HepG2 (cell line): ENCODE measurements at regions not wholly inside any gene's neighbourhood (a gene's known extent, or its start where the extent isn't known, plus 50 kb on each side); places are given as distances from the start of the nearest gene placed in this dataset.

Experiments
- ATF1 ChIP-seq: IDR thresholded peaks from 2 replicates; pipeline ENCODE4 v1.6.1; 2016; ENCODE audit warnings: mild to moderate bottlenecking, control low read depth
- ESRRA ChIP-seq: sonication (generic); formaldehyde crosslinking; IDR thresholded peaks from 2 replicates; pipeline ENCODE4 v1.5.1; 2020; ENCODE audit warnings: mild to moderate bottlenecking, low read depth, missing genetic modification reagents
- MXI1 ChIP-seq: IDR thresholded peaks from 3 replicates; pipeline ENCODE4 v1.6.1; 2012; ENCODE audit warnings: low read depth, low read length, inconsistent platforms, borderline replicate concordance
- POLR2A ChIP-seq, 2 experiments: IDR thresholded peaks; 2 replicates each; pipeline ENCODE4 v1.6.1; 2011; ENCODE audit warnings: low read depth in 2 of 2, low read length in 2 of 2, mild to moderate bottlenecking in 1 of 2, moderate library complexity in 1 of 2; ENCODE audit not compliant: insufficient read depth in 1 of 2
- SUZ12 ChIP-seq: fragments of 150-350 bp; IDR thresholded peaks from 2 replicates; pipeline ENCODE4 v1.6.1; 2014; ENCODE audit warnings: low read depth, low read length
- TARDBP ChIP-seq: sonication (generic); formaldehyde crosslinking; IDR thresholded peaks from 2 replicates; pipeline ENCODE4 v1.8.0; 2022; ENCODE audit warnings: mild to moderate bottlenecking, missing genetic modification reagents
- ZBTB1 ChIP-seq: sonication (generic); formaldehyde crosslinking; IDR thresholded peaks from 2 replicates; pipeline ENCODE4 v1.4.0; 2020; ENCODE audit warnings: missing genetic modification reagents, borderline replicate concordance
- ZBTB8A ChIP-seq: sonication (generic); formaldehyde crosslinking; IDR thresholded peaks from 2 replicates; pipeline ENCODE4 v1.4.0; 2020; ENCODE audit warnings: mild to moderate bottlenecking, low read depth, missing genetic modification reagents, borderline replicate concordance
- ZNF367 ChIP-seq: sonication (generic); formaldehyde crosslinking; IDR thresholded peaks from 2 replicates; pipeline ENCODE4 v1.4.0; 2020; ENCODE audit warnings: missing genetic modification reagents, borderline replicate concordance
- TF ChIP-seq, protein P1 (sequence below), 2 experiments: sonication (generic) in 1 of 2; formaldehyde crosslinking in 1 of 2; IDR thresholded peaks; 2 replicates each; pipeline versions ENCODE4 v1.4.0 to v1.6.1; 2018 to 2020; ENCODE audit warnings: missing genetic modification reagents in 2 of 2, borderline replicate concordance in 1 of 2, low read depth in 1 of 2, mild to moderate bottlenecking in 1 of 2, missing biosample characterization in 1 of 2
- TF ChIP-seq, protein P2 (sequence below): sonication (generic); formaldehyde crosslinking; IDR thresholded peaks from 2 replicates; pipeline ENCODE4 v1.5.1; 2020; ENCODE audit warnings: missing genetic modification reagents, mild to moderate bottlenecking, borderline replicate concordance
- TF ChIP-seq, protein P3 (sequence below): sonication (generic); formaldehyde crosslinking; IDR thresholded peaks from 2 replicates; pipeline ENCODE4 v1.5.0; 2020; ENCODE audit warnings: mild to moderate bottlenecking, missing genetic modification reagents, moderate library complexity
- TF ChIP-seq, protein P4 (sequence below): sonication (generic); formaldehyde crosslinking; IDR thresholded peaks from 2 replicates; pipeline ENCODE4 v1.4.0; 2020; ENCODE audit warnings: missing genetic modification reagents

DNA sequence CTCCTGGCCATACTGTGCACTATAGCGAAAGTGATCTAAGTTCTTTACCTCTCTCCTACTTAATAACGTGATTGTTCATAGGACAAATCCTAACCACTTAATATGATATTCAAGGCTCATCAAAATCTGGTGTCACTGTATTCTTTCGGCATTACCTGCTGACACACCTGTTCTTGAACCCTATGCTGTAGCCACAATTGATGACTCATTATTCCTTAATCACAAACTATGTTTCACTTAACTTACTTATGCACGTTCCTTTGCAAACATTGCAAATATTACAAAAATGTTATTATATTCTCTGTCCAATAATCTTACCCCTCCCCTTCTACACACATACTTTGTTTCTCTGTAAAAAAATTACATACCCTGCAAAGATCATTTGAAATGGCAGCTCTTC lies 158.1 kb upstream of the ADRA1B start:
- TF ChIP-seq MXI1 (no peak), SUZ12 (no peak), TARDBP (no peak), ZNF367 (no peak), ZBTB8A (CRISPR knock-in tag) (no peak), ATF1 (CRISPR knock-in tag) (no peak), ZBTB1 (CRISPR knock-in tag) (no peak), POLR2A (IDR thresholded peaks at IDR 0.05; ENCODE audit: insufficient read depth in 1 of 2, low read depth in 2 of 2, low read length in 2 of 2) (no peak), ESRRA (CRISPR knock-in tag) (no peak)
- TF ChIP-seq, protein P1, sequence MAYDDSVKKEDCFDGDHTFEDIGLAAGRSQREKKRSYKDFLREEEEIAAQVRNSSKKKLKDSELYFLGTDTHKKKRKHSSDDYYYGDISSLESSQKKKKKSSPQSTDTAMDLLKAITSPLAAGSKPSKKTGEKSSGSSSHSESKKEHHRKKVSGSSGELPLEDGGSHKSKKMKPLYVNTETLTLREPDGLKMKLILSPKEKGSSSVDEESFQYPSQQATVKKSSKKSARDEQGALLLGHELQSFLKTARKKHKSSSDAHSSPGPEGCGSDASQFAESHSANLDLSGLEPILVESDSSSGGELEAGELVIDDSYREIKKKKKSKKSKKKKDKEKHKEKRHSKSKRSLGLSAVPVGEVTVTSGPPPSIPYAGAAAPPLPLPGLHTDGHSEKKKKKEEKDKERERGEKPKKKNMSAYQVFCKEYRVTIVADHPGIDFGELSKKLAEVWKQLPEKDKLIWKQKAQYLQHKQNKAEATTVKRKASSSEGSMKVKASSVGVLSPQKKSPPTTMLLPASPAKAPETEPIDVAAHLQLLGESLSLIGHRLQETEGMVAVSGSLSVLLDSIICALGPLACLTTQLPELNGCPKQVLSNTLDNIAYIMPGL (CRISPR knock-in tag; IDR thresholded peaks at IDR 0.05; ENCODE audit: borderline replicate concordance in 1 of 2, low read depth in 1 of 2) = no peak
- TF ChIP-seq, protein P2, sequence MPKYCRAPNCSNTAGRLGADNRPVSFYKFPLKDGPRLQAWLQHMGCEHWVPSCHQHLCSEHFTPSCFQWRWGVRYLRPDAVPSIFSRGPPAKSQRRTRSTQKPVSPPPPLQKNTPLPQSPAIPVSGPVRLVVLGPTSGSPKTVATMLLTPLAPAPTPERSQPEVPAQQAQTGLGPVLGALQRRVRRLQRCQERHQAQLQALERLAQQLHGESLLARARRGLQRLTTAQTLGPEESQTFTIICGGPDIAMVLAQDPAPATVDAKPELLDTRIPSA (CRISPR knock-in tag) = no peak
- TF ChIP-seq, protein P3, sequence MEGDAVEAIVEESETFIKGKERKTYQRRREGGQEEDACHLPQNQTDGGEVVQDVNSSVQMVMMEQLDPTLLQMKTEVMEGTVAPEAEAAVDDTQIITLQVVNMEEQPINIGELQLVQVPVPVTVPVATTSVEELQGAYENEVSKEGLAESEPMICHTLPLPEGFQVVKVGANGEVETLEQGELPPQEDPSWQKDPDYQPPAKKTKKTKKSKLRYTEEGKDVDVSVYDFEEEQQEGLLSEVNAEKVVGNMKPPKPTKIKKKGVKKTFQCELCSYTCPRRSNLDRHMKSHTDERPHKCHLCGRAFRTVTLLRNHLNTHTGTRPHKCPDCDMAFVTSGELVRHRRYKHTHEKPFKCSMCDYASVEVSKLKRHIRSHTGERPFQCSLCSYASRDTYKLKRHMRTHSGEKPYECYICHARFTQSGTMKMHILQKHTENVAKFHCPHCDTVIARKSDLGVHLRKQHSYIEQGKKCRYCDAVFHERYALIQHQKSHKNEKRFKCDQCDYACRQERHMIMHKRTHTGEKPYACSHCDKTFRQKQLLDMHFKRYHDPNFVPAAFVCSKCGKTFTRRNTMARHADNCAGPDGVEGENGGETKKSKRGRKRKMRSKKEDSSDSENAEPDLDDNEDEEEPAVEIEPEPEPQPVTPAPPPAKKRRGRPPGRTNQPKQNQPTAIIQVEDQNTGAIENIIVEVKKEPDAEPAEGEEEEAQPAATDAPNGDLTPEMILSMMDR (CRISPR knock-in tag) = no peak
- TF ChIP-seq, protein P4, sequence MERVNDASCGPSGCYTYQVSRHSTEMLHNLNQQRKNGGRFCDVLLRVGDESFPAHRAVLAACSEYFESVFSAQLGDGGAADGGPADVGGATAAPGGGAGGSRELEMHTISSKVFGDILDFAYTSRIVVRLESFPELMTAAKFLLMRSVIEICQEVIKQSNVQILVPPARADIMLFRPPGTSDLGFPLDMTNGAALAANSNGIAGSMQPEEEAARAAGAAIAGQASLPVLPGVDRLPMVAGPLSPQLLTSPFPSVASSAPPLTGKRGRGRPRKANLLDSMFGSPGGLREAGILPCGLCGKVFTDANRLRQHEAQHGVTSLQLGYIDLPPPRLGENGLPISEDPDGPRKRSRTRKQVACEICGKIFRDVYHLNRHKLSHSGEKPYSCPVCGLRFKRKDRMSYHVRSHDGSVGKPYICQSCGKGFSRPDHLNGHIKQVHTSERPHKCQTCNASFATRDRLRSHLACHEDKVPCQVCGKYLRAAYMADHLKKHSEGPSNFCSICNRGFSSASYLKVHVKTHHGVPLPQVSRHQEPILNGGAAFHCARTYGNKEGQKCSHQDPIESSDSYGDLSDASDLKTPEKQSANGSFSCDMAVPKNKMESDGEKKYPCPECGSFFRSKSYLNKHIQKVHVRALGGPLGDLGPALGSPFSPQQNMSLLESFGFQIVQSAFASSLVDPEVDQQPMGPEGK (CRISPR knock-in tag) = no peak
